ENCODE measurements at regions not wholly inside any gene's neighbourhood (a gene's known extent, or its start where the extent isn't known, plus 50 kb on each side); places are given as distances from the start of the nearest gene placed in this dataset.
A peak's percentile ranks its signal among the peaks of the same experiment; 100 is the strongest.
"Not testable (repeated sequence)": the region's sequence is repeated elsewhere in the genome, so short reads cannot be mapped to it uniquely, and the experiment has no call there.

DNA sequence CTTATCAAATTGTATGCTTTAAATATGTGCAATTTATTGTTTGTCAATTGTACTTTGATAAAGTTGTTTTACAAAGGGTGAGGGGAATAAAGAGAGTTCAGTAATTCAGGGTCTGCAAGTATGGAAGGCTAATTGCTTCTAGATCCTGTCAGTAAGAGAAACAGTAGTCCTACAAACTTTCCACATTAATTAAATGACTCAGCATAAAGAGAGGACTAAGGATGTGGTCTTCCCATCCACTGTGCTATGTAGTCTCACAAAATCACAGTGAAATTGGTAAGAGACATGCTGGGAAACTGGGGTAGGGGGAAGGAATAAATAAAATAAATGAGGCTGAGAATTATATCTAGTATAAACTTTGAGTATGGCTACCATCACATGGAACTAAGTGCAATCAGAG is 130.2 kb upstream of the PKP2 start:
- ATAC-seq, result no peak
- no peak for FAIRE-seq
- no peaks in the 10 kb centered on the region for H3K27me3 ChIP-seq
- H3K36me3 ChIP-seq, result no peaks in the 10 kb centered on the region
- no peaks in the 10 kb centered on the region for H3K9me3 ChIP-seq
- TF ChIP-seq, protein P1, sequence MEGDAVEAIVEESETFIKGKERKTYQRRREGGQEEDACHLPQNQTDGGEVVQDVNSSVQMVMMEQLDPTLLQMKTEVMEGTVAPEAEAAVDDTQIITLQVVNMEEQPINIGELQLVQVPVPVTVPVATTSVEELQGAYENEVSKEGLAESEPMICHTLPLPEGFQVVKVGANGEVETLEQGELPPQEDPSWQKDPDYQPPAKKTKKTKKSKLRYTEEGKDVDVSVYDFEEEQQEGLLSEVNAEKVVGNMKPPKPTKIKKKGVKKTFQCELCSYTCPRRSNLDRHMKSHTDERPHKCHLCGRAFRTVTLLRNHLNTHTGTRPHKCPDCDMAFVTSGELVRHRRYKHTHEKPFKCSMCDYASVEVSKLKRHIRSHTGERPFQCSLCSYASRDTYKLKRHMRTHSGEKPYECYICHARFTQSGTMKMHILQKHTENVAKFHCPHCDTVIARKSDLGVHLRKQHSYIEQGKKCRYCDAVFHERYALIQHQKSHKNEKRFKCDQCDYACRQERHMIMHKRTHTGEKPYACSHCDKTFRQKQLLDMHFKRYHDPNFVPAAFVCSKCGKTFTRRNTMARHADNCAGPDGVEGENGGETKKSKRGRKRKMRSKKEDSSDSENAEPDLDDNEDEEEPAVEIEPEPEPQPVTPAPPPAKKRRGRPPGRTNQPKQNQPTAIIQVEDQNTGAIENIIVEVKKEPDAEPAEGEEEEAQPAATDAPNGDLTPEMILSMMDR (IDR thresholded peaks at IDR 0.05), result no peak
- H3K4me1 ChIP-seq, result no peaks in the 10 kb centered on the region
- no peak for DNase-seq
- no peak overlapping the region for H3K27ac ChIP-seq
- no peak overlapping the region for H3K4me3 ChIP-seq
- intact Hi-C loops (cut with DNase I), result no loop called here

DNA sequence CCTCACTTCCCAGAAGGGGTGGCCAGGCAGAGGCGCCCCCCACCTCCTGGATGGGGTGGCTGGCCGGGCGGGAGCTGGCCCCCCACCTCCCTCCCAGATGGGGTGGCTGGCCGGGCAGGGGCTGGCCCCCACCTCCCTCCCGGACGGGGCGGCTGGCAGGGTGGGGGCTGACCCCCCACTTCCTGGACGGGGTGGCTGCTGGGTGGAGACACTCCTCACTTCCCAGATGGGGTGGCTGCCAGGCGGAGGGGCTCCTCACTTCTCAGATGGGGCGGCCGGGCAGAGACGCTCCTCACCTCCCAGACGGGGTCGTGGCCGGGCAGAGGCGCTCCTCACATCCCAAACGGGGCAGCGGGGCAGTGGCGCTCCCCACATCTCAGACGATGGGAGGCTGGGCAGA is 126.1 kb upstream of the PKP2 start:
- intact Hi-C loops (cut with DNase I); H3K4me3 ChIP-seq; H3K27me3 ChIP-seq; H3K27ac ChIP-seq; FAIRE-seq; H3K9me3 ChIP-seq; H3K4me1 ChIP-seq; H3K36me3 ChIP-seq; ATAC-seq: not testable (repeated sequence)
- WGBS, 2 donors, result 82 to 86% methylated on average over 8 to 20 of the region's 20 CpGs
- DNase-seq, result peak in 1 of 6 donors; percentile 59

DNA sequence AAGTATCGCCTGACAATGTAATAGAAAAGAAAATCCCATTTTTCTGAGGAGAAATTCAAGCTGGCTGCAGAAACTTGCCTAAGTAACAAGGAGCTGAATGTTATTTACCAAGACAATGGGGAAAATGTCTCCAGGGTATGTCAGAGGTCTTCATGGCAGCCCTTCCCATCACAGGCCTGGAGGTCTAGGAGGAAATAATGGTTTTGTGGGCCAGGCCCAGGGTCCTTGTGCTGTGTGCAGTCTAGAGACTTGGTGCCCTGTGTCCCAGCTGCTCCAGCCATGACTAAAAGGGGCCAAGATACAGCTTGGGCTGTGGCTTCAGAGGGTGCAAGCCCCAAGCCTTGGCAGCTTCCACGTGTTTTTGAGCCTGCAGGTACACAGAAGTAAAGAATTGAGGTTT is 120.5 kb upstream of the PKP2 start:
- FAIRE-seq; H3K27ac ChIP-seq; H3K36me3 ChIP-seq; DNase-seq; H3K4me1 ChIP-seq; H3K9me3 ChIP-seq; intact Hi-C loops (cut with DNase I); H3K27me3 ChIP-seq; H3K4me3 ChIP-seq; ATAC-seq: not testable (repeated sequence)
- WGBS, 2 donors, result 50 to 54% methylated on average over 2 of the region's 2 CpGs

DNA sequence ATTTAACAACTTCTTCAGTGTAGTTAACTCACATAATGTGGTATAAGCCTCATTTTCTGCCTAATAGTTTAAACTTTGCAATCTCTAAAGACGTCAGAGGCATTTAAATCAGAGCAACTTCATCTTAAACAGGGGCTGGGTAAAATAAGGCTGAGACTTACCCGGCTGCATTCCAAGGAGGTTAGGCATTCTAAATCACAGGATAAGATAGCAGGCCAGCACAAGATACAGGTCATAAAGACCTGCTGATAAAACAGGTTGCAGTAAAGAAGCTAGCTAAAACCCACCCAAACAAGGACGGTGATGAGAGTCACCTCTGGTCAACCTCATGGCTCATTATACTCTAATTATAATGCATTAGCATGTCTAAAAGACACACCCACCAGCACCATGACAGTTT is 115.6 kb upstream of the PKP2 start:
- FAIRE-seq (no peak), DNase-seq (no peak), ATAC-seq (no peak)
- Histone ChIP-seq H3K36me3 (no peaks in the 10 kb centered on the region), H3K27ac (no peak overlapping the region), H3K4me1 (no peaks in the 10 kb centered on the region), H3K4me3 (no peak overlapping the region), H3K27me3 (no peaks in the 10 kb centered on the region), H3K9me3 (no peaks in the 10 kb centered on the region)
- 1 to 5% methylated on average over 3 of the region's 3 CpGs for WGBS, 2 donors
- intact Hi-C loops (cut with DNase I), result no loop called here
- TF ChIP-seq, protein P1 (IDR thresholded peaks at IDR 0.05), result no peak

DNA sequence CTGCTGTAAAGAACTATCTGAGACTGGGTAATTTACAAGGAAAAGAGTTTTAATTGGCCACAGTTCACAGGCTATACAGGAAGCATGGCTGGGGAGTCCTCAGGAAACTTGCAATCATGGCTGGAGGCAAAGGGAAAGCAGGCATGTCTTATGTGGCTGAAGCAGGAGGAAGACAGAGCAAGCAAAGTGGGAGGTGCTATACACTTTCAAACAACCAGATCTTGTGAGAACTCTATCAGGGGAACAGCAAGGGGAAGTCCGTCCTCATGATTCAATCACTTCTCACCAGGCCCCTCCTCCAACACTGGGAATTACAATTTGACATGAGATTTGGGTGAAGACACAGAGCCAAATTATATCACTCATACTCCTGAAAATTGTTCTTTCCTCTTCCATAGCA is 109.5 kb upstream of the PKP2 start:
- intact Hi-C loops (cut with DNase I), result no loop called here
- TF ChIP-seq, protein P1 (IDR thresholded peaks at IDR 0.05), result no peak
- no peak for DNase-seq
- Histone ChIP-seq H3K27me3 (no peaks in the 10 kb centered on the region), H3K4me1 (no peaks in the 10 kb centered on the region), H3K9me3 (no peaks in the 10 kb centered on the region), H3K27ac (no peak overlapping the region), H3K4me3 (no peak overlapping the region), H3K36me3 (no peaks in the 10 kb centered on the region)
- WGBS, 2 donors, result 17 to 48% methylated on average over 1 of the region's 1 CpG
- no peak for ATAC-seq
- no peak for FAIRE-seq

DNA sequence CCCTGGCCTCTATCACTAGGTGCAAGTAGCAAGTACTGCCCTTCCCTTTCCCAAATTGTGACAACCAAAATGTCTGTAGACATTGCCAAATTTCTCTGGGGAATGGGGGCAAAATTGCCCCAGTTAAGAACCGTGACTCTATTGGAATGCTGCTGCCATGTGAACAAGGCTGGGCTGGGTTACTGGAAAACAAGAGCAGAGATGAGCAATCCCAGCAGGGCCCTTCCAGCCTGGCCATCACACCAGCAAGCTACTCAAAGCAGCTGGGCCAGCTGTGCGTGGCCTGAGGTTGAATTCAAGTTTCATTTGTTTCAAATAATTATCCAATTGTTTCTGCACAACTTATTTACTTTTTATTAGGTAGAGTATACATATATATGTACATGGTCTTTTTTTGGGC is 103.4 kb upstream of the PKP2 start:
- no peak overlapping the region for H3K4me3 ChIP-seq
- no peaks in the 10 kb centered on the region for H3K36me3 ChIP-seq
- no peak for DNase-seq
- WGBS, 2 donors, result 56 to 62% methylated on average over 2 of the region's 2 CpGs
- TF ChIP-seq, protein P1 (IDR thresholded peaks at IDR 0.05), result no peak
- no peaks in the 10 kb centered on the region for H3K27me3 ChIP-seq
- intact Hi-C loops (cut with DNase I), result no loop called here
- H3K9me3 ChIP-seq, result no peaks in the 10 kb centered on the region
- H3K4me1 ChIP-seq, result no peaks in the 10 kb centered on the region
- no peak for FAIRE-seq
- no peak overlapping the region for H3K27ac ChIP-seq
- no peak for ATAC-seq

Data from pancreas (tissue), 10 donors.